GM19324 (cell line): ENCODE measurements at regions not wholly inside any gene's neighbourhood (a gene's known extent, or its start where the extent isn't known, plus 50 kb on each side); places are given as distances from the start of the nearest gene placed in this dataset.

ENCODE experiments used
- ATAC-seq: cut with Tn5 transposase; IDR thresholded peaks from one replicate; pipeline ENCODE4 v1.9.1; 2021; ENCODE audit warnings: mild to moderate bottlenecking, moderate library complexity; ENCODE audit not compliant: unreplicated experiment, low FRiP score

DNA sequence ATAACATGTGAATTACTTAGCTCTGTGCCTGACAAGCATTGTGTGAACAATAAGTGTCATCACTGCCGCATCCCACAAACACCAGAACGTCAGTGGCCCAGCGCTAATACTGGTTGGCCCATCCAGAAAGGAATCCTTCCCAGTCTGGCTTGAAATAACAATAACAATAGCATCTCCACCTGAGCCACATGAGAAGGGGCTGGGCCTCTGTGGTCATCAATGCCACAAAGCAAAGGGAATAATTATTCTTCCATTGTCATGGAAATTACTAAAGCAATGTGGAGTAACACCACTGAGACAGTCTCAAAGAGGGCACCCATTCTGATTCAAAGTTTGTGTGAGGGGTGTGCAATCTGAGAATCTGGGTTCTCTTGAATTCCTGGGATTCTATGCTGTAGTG, 105.7 kb upstream of the INHBA start:
- no peak for ATAC-seq

GRCh38 chr7:41803569-41803968, 100.7 kb upstream of the INHBA start:
- no peak for ATAC-seq

GRCh38 chr7:41796331-41796730, 93.4 kb upstream of the INHBA start:
- ATAC-seq, result no peak

DNA sequence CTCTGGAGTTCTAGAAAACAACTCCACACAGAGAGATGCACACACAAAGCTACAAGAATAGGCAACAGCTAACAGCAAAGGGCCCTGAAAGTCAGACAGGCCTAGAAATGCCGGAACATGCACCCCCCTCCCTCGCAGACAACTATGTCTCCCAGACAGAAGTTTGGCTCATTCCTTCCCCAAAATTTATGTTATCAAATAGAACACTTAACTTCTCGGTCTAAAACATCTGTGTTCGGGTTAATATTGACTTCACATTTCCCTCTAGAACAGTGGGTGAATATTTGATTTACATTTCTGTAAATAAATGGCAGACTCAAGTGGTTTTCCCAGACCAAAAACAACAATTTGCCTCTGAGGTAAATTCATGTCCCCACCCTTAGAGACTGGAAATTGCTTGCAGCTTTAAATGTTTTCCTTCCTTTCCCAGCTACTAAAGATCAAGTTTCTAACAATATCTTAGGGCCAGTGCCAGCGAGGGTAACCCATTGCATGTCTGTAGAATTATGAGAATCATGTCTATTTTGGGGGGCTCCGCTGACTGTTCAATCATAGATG, 92.5 kb upstream of the INHBA start:
- no peak for ATAC-seq

GRCh38 chr7:41793556-41793955, 90.7 kb upstream of the INHBA start:
- no peak for ATAC-seq

- ATAC-seq, result no peak
Observed at GRCh38 chr7:41792120-41792519, 89.2 kb upstream of the INHBA start.

- no peak for ATAC-seq
Observed at GRCh38 chr7:41788556-41788955, 85.7 kb upstream of the INHBA start.

DNA sequence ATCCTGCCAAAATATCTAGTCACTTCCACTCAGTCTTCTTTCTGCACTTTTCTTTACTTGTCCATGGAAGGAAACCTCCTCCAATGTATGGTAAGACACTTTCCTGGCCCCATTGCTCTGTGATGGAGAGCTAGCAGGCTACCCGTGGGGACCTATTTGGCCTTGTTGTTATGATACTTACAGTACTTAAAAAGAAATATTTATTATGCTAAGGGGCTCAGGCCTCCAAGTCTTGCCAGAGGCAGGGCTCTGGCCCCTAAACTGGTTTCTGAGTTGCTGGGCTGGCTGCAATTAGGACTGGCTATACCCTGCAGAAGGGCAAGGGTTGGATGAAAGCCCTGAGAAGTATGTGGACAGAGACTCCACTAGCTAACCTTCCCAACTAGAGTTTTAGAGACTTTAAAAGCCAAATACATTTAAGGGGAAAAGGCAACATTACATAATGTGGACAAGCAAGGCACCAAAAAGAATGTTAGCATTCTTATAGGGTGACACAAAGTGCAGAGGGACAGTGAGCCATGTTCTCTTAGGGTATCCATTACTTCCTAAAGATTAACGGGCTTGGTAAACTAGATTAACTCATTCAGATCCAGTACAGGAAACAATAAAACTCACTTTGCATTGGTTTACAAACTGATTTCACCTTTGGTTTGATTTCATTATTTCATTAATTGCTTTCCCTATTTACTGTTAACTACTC, 84.9 kb upstream of the INHBA start:
- ATAC-seq, result no peak

- ATAC-seq, result no peak
Observed at GRCh38 chr7:41786944-41787343, 84.1 kb upstream of the INHBA start.

DNA sequence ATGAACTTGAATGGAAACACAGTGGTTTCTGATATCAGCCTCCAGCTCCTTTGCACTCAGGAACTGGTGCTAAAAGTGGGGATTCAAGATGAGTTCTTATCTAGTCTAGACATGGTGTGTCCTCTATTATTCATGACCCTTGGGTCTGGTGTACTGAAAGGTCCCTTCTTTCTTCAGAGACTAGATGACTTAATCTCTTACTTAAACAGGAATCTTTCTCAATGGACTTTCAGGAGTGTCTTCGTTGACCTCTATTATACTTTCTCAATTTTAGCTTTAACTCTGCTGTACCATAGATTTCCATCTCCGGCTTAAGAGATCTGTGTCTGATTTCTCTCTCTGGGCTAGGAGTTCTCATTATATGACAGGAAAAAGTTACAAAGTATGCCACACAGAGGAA, 83.5 kb upstream of the INHBA start:
- ATAC-seq, result no peak

- ATAC-seq, result no peak
Observed at GRCh38 chr7:41785840-41786239, 83.0 kb upstream of the INHBA start.

- no peak for ATAC-seq
Observed at GRCh38 chr7:41785265-41785664, 82.4 kb upstream of the INHBA start.

DNA sequence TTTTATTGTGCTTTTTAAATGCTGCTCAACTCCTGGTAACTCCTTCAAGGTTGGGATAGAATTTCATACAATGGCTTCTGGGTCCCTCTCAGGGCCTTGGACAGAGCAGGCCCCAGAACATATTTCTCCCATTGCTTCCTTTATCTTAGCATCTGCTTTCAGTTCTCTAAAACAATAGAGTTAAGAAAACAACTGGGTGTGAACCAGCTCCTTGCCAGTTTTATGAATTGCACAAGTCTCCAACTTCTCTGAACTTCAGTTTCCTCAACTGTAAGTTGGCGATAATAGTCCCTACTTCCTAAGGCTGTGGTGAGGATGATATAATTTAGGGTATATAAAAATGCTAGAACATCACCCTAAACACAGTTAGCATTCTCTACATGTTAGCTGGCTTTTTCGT, 77.0 kb upstream of the INHBA start:
- ATAC-seq, result no peak

DNA sequence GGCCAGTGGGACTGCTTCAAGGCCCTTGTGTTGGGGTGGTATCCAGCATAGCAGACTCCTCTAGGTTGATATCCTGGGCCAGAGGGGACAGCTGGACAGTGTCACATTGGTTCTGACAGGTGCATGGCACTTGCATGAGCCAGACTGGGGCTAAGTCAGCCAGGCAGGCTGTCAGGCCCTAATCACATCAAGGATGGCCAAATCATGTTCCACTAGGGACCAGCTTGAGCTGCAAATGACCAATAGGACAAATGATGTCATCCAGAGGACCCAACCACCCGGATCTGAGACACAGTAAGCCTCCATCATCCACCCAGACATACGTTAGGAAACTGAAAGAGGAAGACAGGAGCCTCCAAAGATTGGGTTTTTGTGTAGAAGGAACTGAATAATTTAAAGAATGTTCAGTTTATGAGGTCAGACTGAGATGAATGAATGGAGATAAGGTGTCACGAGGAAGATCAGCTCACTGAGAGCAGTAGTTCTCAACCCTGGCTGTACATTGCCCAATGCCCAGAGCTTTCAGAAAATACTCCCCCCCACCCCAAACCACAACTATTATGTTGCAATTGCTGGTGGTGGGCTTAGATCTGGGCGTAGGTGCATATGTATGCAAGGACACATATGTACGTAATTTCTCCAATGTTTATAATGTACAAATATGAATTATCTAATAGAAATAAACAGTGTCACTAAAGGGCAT, 75.2 kb upstream of the INHBA start:
- no peak for ATAC-seq

GRCh38 chr7:41774966-41775365, 72.1 kb upstream of the INHBA start:
- no peak for ATAC-seq

DNA sequence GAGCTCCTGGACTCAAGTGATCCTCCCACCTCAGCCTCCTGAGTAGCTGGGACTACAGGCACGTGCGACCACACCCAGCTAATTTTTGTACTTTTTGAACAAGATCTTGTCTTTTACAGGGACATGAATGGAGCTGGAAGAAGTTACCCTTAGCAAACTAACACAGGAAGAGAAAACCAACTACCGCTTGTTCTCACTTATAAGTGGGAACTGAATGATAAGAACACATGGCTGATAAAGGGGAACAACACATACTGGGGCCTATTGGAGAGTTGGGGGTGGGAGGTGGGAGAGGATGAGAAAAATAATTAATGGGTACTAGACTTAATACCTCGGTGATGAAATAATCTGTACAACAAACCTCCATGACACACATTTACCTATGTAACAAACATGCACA, 70.9 kb upstream of the INHBA start:
- ATAC-seq, result no peak

DNA sequence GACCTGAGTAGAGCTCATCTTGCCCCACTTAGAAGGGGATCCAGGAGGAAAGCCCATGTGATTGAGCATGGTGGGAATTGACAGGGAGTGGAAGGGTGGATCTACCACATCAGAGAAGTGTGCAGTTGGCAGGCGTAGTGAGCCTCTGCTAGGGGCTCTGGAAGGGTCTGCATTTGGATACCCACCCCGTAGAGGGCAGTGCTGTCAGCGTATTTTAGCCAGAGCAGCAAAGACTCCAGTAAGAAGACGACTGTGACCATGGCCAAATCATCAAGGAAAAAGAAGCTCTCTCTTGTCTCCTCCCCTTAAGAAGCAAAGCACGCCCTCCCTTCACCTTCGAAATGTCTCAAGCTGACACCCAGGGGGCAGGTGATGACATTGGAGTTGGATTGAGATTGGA, 68.8 kb upstream of the INHBA start:
- ATAC-seq, result no peak

- no peak for ATAC-seq
Observed at GRCh38 chr7:41769162-41769561, 66.3 kb upstream of the INHBA start.

- ATAC-seq, result no peak
Observed at GRCh38 chr7:41763626-41764025, 60.7 kb upstream of the INHBA start.

- ATAC-seq, result no peak
Observed at GRCh38 chr7:41762641-41763040, 59.8 kb upstream of the INHBA start.

- ATAC-seq, result no peak
Observed at GRCh38 chr7:41760293-41760692, 57.4 kb upstream of the INHBA start.

DNA sequence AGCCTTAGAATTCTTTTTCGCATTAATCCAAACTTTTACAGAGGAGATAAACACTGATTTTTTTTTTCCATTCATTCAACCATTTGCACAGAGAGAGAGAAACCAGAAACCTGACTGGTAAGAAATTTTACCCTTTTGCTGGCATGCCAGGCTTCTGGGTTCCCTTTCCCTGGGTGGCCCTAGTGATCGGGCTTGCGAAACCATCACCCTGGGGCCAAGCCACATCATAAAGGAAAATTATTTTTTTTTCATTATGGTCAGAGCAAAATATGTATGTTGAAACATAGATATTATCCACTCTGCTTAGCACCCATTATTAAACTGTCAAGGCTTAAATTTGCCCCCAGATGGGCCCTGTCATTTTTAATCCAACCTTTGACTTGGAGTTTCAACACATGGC, 55.4 kb upstream of the INHBA start:
- no peak for ATAC-seq
